GM23338 (cell line): ENCODE measurements at regions not wholly inside any gene's neighbourhood (a gene's known extent, or its start where the extent isn't known, plus 50 kb on each side); places are given as distances from the start of the nearest gene placed in this dataset.
"Not testable (repeated sequence)": the region's sequence is repeated elsewhere in the genome, so short reads cannot be mapped to it uniquely, and the experiment has no call there.

Experiments used
- CREB1 ChIP-seq: fragments of 250-450 bp; sonication (Bioruptor Pico); IDR thresholded peaks from 2 replicates; pipeline ENCODE4 v1.5.0; 2020; ENCODE audit warnings: low read depth, mild to moderate bottlenecking, moderate library complexity
- CTCF ChIP-seq, 2 experiments: fragments of 200-600 bp in 1 of 2; sonication (generic) in 1 of 2; conservative IDR thresholded peaks; 2 replicates each; pipeline versions ENCODE4 v1.5.1 to v1.6.1; 2016 to 2017; ENCODE audit warnings: antibody characterized with exemption in 2 of 2, low read depth in 2 of 2, mild to moderate bottlenecking in 2 of 2, moderate library complexity in 1 of 2
- ETS1 ChIP-seq: IDR thresholded peaks from 2 replicates; pipeline ENCODE4 v1.6.1; 2016; ENCODE audit warnings: antibody characterized with exemption
- EZH2 ChIP-seq: fragments of 200-600 bp; sonication (generic); IDR thresholded peaks from one replicate; pipeline ENCODE4 v1.8.0; 2017; ENCODE audit warnings: antibody characterized with exemption, mild to moderate bottlenecking, low read depth; ENCODE audit not compliant: unreplicated experiment
- EZH2phosphoT487 ChIP-seq: fragments of 200-600 bp; sonication (generic); IDR thresholded peaks from one replicate; pipeline ENCODE4 v1.8.1; 2018; ENCODE audit warnings: antibody characterized with exemption; ENCODE audit not compliant: unreplicated experiment
- JUNB ChIP-seq: IDR thresholded peaks from one replicate; pipeline ENCODE4 v1.6.1; 2016; ENCODE audit warnings: antibody characterized with exemption; ENCODE audit not compliant: unreplicated experiment
- POLR2AphosphoS5 ChIP-seq: IDR thresholded peaks from 2 replicates; pipeline ENCODE4 v1.6.1; 2016; ENCODE audit warnings: antibody characterized with exemption, low read depth
- REST ChIP-seq: IDR thresholded peaks from one replicate; pipeline ENCODE4 v1.6.1; 2018; ENCODE audit warnings: antibody characterized with exemption; ENCODE audit not compliant: unreplicated experiment
- STAT1 ChIP-seq: IDR thresholded peaks from one replicate; pipeline ENCODE4 v1.6.1; 2016; ENCODE audit warnings: antibody characterized with exemption; ENCODE audit not compliant: unreplicated experiment
- ZNF114 ChIP-seq: fragments of 250-450 bp; sonication (Bioruptor Pico); IDR thresholded peaks from 2 replicates; pipeline ENCODE4 v1.5.0; 2020; ENCODE audit warnings: mild to moderate bottlenecking, moderate library complexity
- ZNF331 ChIP-seq: fragments of 250-450 bp; sonication (Bioruptor Pico); IDR thresholded peaks from 2 replicates; pipeline ENCODE4 v1.5.0; 2020; ENCODE audit warnings: low read depth, mild to moderate bottlenecking, moderate library complexity
- ZNF462 ChIP-seq: fragments of 250-450 bp; sonication (Bioruptor Pico); IDR thresholded peaks from 2 replicates; pipeline ENCODE4 v1.5.0; 2020; ENCODE audit warnings: mild to moderate bottlenecking, moderate library complexity

- not testable (repeated sequence) for TF ChIP-seq EZH2; POLR2AphosphoS5; CTCF (conservative IDR thresholded peaks at IDR 0.05; ENCODE audit: low read depth in 2 of 2); ZNF331 (CRISPR knock-in tag); ZNF114 (CRISPR knock-in tag); EZH2phosphoT487; ETS1; REST; CREB1 (CRISPR knock-in tag); ZNF462; JUNB; STAT1
Measured at GRCh38 chrY:18165738-18166137, 140.2 kb downstream of the CDY2A start.
